Ishikawa (cell line): ENCODE measurements at regions not wholly inside any gene's neighbourhood (a gene's known extent, or its start where the extent isn't known, plus 50 kb on each side); places are given as distances from the start of the nearest gene placed in this dataset.

Experiments used
- CEBPB ChIP-seq: IDR thresholded peaks from 2 replicates; pipeline ENCODE4 v1.6.1; 2012
- CREB1 ChIP-seq: IDR thresholded peaks from 2 replicates; pipeline ENCODE4 v1.6.1; 2012; ENCODE audit warnings: low read depth
- EGR1 ChIP-seq: IDR thresholded peaks from 2 replicates; pipeline ENCODE4 v1.6.1; 2012
- EP300 ChIP-seq: IDR thresholded peaks from 2 replicates; pipeline ENCODE4 v1.6.1; 2012; ENCODE audit warnings: borderline replicate concordance
- FOXM1 ChIP-seq: IDR thresholded peaks from 2 replicates; pipeline ENCODE4 v1.6.1; 2012; ENCODE audit warnings: low read depth, borderline replicate concordance
- NFIC ChIP-seq: IDR thresholded peaks from 2 replicates; pipeline ENCODE4 v1.6.1; 2012
- RAD21 ChIP-seq: IDR thresholded peaks from 2 replicates; pipeline ENCODE4 v1.6.1; 2012; ENCODE audit warnings: low read depth
- REST ChIP-seq: IDR thresholded peaks from 2 replicates; pipeline ENCODE4 v1.6.1; 2012; ENCODE audit warnings: low read depth, mild to moderate bottlenecking
- TAF1 ChIP-seq: IDR thresholded peaks from 2 replicates; pipeline ENCODE4 v1.6.1; 2012; ENCODE audit warnings: low read depth, mild to moderate bottlenecking
- TCF12 ChIP-seq: IDR thresholded peaks from 2 replicates; pipeline ENCODE4 v1.6.1; 2012; ENCODE audit warnings: low read depth
- USF1 ChIP-seq: IDR thresholded peaks from 2 replicates; pipeline ENCODE4 v1.6.1; 2012
- YY1 ChIP-seq: IDR thresholded peaks from 2 replicates; pipeline ENCODE4 v1.6.1; 2012; ENCODE audit warnings: low read depth
- ZBTB7A ChIP-seq: IDR thresholded peaks from 2 replicates; pipeline ENCODE4 v1.6.1; 2012; ENCODE audit warnings: low read depth

- TF ChIP-seq RAD21 (no peak), CEBPB (no peak), EGR1 (no peak), ZBTB7A (no peak), FOXM1 (no peak), REST (no peak), TAF1 (no peak), EP300 (no peak), CREB1 (no peak), USF1 (no peak), TCF12 (no peak), YY1 (no peak), NFIC (no peak)
These were observed 157.0 kb upstream of the RMST start for GRCh38 chr12:97305651-97306050.
